PC-3 (cell line): ENCODE measurements at regions not wholly inside any gene's neighbourhood (a gene's known extent, or its start where the extent isn't known, plus 50 kb on each side); places are given as distances from the start of the nearest gene placed in this dataset.

Experiments
- ATAC-seq: fragments of 200-7000 bp; cut with Tn5 transposase; 2 replicates; pipeline ENCODE4 v1.9.1; 2020; ENCODE audit warnings: mild to moderate bottlenecking, moderate library complexity
- BruUV-seq: library from RNA; stranded (reverse); fragments of 400-500 nt; replicated peaks from 2 replicates; lab custom pipeline; 2021; lab: Mats Ljungman, UMichigan
- CTCF ChIA-PET: fragments of 300-600 bp; sonication (Branson Sonifier 250); formaldehyde crosslinking; loops from one replicate; lab custom pipeline; 2022; ENCODE audit warnings: antibody characterized with exemption; lab: Charles Lee
- POLR2A ChIA-PET: fragments of 300-600 bp; sonication (Branson Sonifier 250); formaldehyde crosslinking; loops from one replicate; lab custom pipeline; 2022; ENCODE audit warnings: antibody characterized with exemption; ENCODE audit not compliant: unreplicated experiment; lab: Charles Lee
- DNase-seq: peaks from one replicate; pipeline ENCODE4 v3.0.0-alpha.2; 2015
- H2AFZ ChIP-seq: fragments of 300-600 bp; sonication (generic); 2 replicates; pipeline ENCODE4 v1.6.0; 2016; ENCODE audit warnings: antibody characterized with exemption, low read length
- H3F3A ChIP-seq: fragments of 300-600 bp; sonication (generic); one replicate; pipeline ENCODE4 v1.6.0; 2017; ENCODE audit warnings: antibody characterized with exemption, low read length, control low read depth, mild to moderate bottlenecking; ENCODE audit not compliant: unreplicated experiment
- H3K27ac ChIP-seq: fragments of 300-600 bp; sonication (generic); 2 replicates; pipeline ENCODE4 v1.5.1; 2016; ENCODE audit warnings: mild to moderate bottlenecking, low read length
- H3K27me3 ChIP-seq: fragments of 300-600 bp; sonication (generic); 2 replicates; pipeline ENCODE4 v1.6.1; 2016; ENCODE audit warnings: low read length, mixed read lengths
- H3K36me3 ChIP-seq: fragments of 300-600 bp; sonication (generic); 2 replicates; pipeline ENCODE4 v1.6.1; 2016; ENCODE audit warnings: low read depth, mixed run types, low read length, mixed read lengths
- H3K4me1 ChIP-seq: fragments of 300-600 bp; sonication (generic); 2 replicates; pipeline ENCODE4 v1.5.1; 2016; ENCODE audit warnings: low read length; ENCODE audit not compliant: insufficient read depth
- H3K4me2 ChIP-seq: fragments of 300-600 bp; sonication (generic); 2 replicates; pipeline ENCODE4 v1.6.0; 2016; ENCODE audit warnings: low read length
- H3K4me3 ChIP-seq: fragments of 300-600 bp; sonication (generic); 2 replicates; pipeline ENCODE4 v1.5.1; 2016; ENCODE audit warnings: mild to moderate bottlenecking, low read length, mixed read lengths
- H3K79me2 ChIP-seq: fragments of 300-600 bp; sonication (generic); 2 replicates; pipeline ENCODE4 v1.6.1; 2017; ENCODE audit warnings: low read length, mixed read lengths
- H3K9ac ChIP-seq: fragments of 300-600 bp; sonication (generic); 2 replicates; pipeline ENCODE4 v1.6.0; 2016; ENCODE audit warnings: mild to moderate bottlenecking, low read length
- H3K9me2 ChIP-seq: fragments of 300-600 bp; sonication (generic); replicated peaks from 2 replicates; pipeline ENCODE4 v1.6.1; 2016; ENCODE audit warnings: mixed run types, low read length, mixed read lengths
- H3K9me3 ChIP-seq: fragments of 300-600 bp; sonication (generic); 2 replicates; pipeline ENCODE4 v1.6.1; 2016; ENCODE audit warnings: low read length, mixed read lengths
- H4K20me1 ChIP-seq: fragments of 300-600 bp; sonication (generic); 2 replicates; pipeline ENCODE4 v1.6.1; 2016; ENCODE audit warnings: low read length, mixed read lengths
- EZH2 ChIP-seq: fragments of 300-600 bp; sonication (generic); IDR thresholded peaks from one replicate; pipeline ENCODE4 v1.6.1; 2017; ENCODE audit warnings: antibody characterized with exemption, mild to moderate bottlenecking, low read length; ENCODE audit not compliant: unreplicated experiment
- EZH2phosphoT487 ChIP-seq: fragments of 300-600 bp; sonication (generic); IDR thresholded peaks from 2 replicates; pipeline ENCODE4 v1.6.1; 2018; ENCODE audit warnings: mild to moderate bottlenecking, antibody characterized with exemption, low read length, borderline replicate concordance
- intact Hi-C: fragments of 100-400 bp; cut with micrococcal nuclease; formaldehyde crosslinking; loops from 2 replicates; pipeline ENCODE4 v1.9.0; 2023
- TF ChIP-seq, protein P1 (sequence below): fragments of 300-600 bp; sonication (generic); conservative IDR thresholded peaks from 2 replicates; pipeline ENCODE4 v1.5.1; 2017; ENCODE audit warnings: antibody characterized with exemption, low read depth, mild to moderate bottlenecking, low read length

GRCh38 chr2:134109246-134109645 is 144.6 kb upstream of the MGAT5 start:
- no peaks in the 10 kb centered on the region for H3K9me2 ChIP-seq
- no TSS peak for BruUV-seq
- no peak overlapping the region for H3K4me2 ChIP-seq
- no peak overlapping the region for H3K9ac ChIP-seq
- no peaks in the 10 kb centered on the region for H3F3A ChIP-seq
- no peaks in the 10 kb centered on the region for H3K36me3 ChIP-seq
- intact Hi-C loops: no loop called here
- peaks cover 8% of the 10 kb centered on the region for H3K4me1 ChIP-seq
- H2AFZ ChIP-seq: no peak overlapping the region
- H3K9me3 ChIP-seq: no peaks in the 10 kb centered on the region
- H3K79me2 ChIP-seq: no peaks in the 10 kb centered on the region
- no peak overlapping the region for H3K4me3 ChIP-seq
- TF ChIP-seq EZH2phosphoT487: no peak
- TF ChIP-seq, protein P1, sequence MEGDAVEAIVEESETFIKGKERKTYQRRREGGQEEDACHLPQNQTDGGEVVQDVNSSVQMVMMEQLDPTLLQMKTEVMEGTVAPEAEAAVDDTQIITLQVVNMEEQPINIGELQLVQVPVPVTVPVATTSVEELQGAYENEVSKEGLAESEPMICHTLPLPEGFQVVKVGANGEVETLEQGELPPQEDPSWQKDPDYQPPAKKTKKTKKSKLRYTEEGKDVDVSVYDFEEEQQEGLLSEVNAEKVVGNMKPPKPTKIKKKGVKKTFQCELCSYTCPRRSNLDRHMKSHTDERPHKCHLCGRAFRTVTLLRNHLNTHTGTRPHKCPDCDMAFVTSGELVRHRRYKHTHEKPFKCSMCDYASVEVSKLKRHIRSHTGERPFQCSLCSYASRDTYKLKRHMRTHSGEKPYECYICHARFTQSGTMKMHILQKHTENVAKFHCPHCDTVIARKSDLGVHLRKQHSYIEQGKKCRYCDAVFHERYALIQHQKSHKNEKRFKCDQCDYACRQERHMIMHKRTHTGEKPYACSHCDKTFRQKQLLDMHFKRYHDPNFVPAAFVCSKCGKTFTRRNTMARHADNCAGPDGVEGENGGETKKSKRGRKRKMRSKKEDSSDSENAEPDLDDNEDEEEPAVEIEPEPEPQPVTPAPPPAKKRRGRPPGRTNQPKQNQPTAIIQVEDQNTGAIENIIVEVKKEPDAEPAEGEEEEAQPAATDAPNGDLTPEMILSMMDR: no peak
- TF ChIP-seq EZH2: no peak
- ChIA-PET CTCF (no interaction called here), POLR2A (no interaction called here)
- DNase-seq: no peak
- no peak for ATAC-seq
- H3K27me3 ChIP-seq: no peaks in the 10 kb centered on the region
- H4K20me1 ChIP-seq: no peaks in the 10 kb centered on the region
- no peak overlapping the region for H3K27ac ChIP-seq

DNA sequence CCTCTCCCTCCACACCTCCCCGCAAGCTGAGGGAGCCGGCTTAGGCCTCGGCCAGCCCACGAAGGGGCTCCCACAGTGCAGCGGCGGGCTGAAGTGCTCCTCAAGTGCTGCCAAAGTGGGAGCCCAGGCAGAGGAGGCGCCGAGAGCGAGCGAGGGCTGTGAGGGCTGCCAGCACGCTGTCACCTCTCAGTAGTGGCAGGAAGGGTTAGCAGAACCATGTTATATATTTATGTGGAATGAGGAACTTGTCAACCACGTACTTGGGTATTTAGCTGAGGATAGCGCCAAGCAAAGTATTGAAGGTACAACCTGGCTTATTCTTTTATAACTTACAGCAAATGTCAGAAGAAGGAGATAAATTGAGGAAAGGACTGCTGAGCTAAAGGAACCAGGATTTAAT is 144.1 kb upstream of the MGAT5 start:
- H3K9ac ChIP-seq: no peak overlapping the region
- H3K36me3 ChIP-seq: no peaks in the 10 kb centered on the region
- no peaks in the 10 kb centered on the region for H3K27me3 ChIP-seq
- BruUV-seq: no TSS peak
- H4K20me1 ChIP-seq: no peaks in the 10 kb centered on the region
- H3K4me2 ChIP-seq: no peak overlapping the region
- TF ChIP-seq EZH2phosphoT487: no peak
- TF ChIP-seq EZH2: no peak
- TF ChIP-seq, protein P1: no peak
- H3K4me1 ChIP-seq: peaks cover 3% of the 10 kb centered on the region
- CTCF ChIA-PET: no interaction called here
- H3K9me2 ChIP-seq: no peaks in the 10 kb centered on the region
- no peak overlapping the region for H2AFZ ChIP-seq
- no peaks in the 10 kb centered on the region for H3K9me3 ChIP-seq
- DNase-seq: no peak
- H3F3A ChIP-seq: no peaks in the 10 kb centered on the region
- H3K4me3 ChIP-seq: no peak overlapping the region
- POLR2A ChIA-PET: no interaction called here
- H3K79me2 ChIP-seq: no peaks in the 10 kb centered on the region
- no peak overlapping the region for H3K27ac ChIP-seq
- ATAC-seq: no peak
- intact Hi-C loops: no loop called here

DNA sequence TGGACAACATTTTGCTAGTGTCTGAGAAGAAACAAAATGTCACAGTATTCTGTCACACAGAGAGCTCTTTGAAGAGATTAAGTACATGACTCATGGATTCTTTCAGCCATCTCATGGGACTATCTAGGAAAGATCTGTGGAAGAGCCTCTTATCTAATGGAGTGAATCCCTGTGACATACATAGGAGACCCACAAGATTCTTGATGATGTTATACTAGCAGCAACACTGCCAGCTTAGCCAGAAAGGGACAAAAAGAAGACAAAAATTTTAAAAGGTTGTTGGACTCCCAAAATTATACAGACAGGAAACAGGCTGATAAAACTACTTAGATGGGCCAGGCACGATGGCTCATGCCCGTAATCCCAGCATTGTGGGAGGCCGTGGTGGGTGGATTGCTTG is 143.3 kb upstream of the MGAT5 start:
- BruUV-seq: no TSS peak
- no peaks in the 10 kb centered on the region for H3K79me2 ChIP-seq
- TF ChIP-seq, protein P1: no peak
- TF ChIP-seq EZH2phosphoT487 (no peak), EZH2 (no peak)
- H3K9me2 ChIP-seq: no peaks in the 10 kb centered on the region
- CTCF ChIA-PET: no interaction called here
- no peaks in the 10 kb centered on the region for H3K36me3 ChIP-seq
- DNase-seq: no peak
- H4K20me1 ChIP-seq: no peaks in the 10 kb centered on the region
- H3K27ac ChIP-seq: no peak overlapping the region
- no peak for ATAC-seq
- intact Hi-C loops: no loop called here
- no peak overlapping the region for H2AFZ ChIP-seq
- H3K9me3 ChIP-seq: no peaks in the 10 kb centered on the region
- H3K4me1 ChIP-seq: no peaks in the 10 kb centered on the region
- H3K27me3 ChIP-seq: no peaks in the 10 kb centered on the region
- no peaks in the 10 kb centered on the region for H3F3A ChIP-seq
- H3K4me3 ChIP-seq: no peak overlapping the region
- H3K4me2 ChIP-seq: no peak overlapping the region
- POLR2A ChIA-PET: no interaction called here
- no peak overlapping the region for H3K9ac ChIP-seq
